SK-N-MC (cell line): ENCODE measurements at regions not wholly inside any gene's neighbourhood (a gene's known extent, or its start where the extent isn't known, plus 50 kb on each side); places are given as distances from the start of the nearest gene placed in this dataset.

Source experiments
- EZH2 ChIP-seq: fragments of 200-600 bp; sonication (generic); IDR thresholded peaks from one replicate; pipeline ENCODE4 v1.6.1; 2017; ENCODE audit warnings: antibody characterized with exemption
- FOXP2 ChIP-seq: optimal IDR thresholded peaks from 2 replicates; pipeline ENCODE3; 2011; ENCODE audit warnings: mild to moderate bottlenecking, moderate library complexity; ENCODE audit not compliant: insufficient read depth; ENCODE audit errors: extremely low read length, control extremely low read depth
- POLR2AphosphoS5 ChIP-seq: IDR thresholded peaks from 2 replicates; pipeline ENCODE4 v1.6.1; 2012; ENCODE audit warnings: mild to moderate bottlenecking, low read depth, low read length, borderline replicate concordance

- TF ChIP-seq EZH2, result no peak
- TF ChIP-seq POLR2AphosphoS5, result no peak
- TF ChIP-seq FOXP2, result no peak
Measured at GRCh38 chr2:489838-490237, 187.4 kb downstream of the TMEM18 start.
